WTC11 (cell line): ENCODE measurements at regions not wholly inside any gene's neighbourhood (a gene's known extent, or its start where the extent isn't known, plus 50 kb on each side); places are given as distances from the start of the nearest gene placed in this dataset.

ENCODE experiments used
- ATAC-seq: fragments of 200-7000 bp; cut with Tn5 transposase; 2 replicates; pipeline ENCODE4 v1.10.0; 2021; ENCODE audit warnings: mild to moderate bottlenecking, moderate library complexity
- CTCF ChIA-PET: fragments of 300-600 bp; sonication (Branson Sonifier 250); formaldehyde crosslinking; loops from one replicate; lab custom pipeline; 2021; ENCODE audit warnings: antibody characterized with exemption; lab: Charles Lee
- POLR2A ChIA-PET: fragments of 350-600 bp; sonication (Branson Sonifier 250); formaldehyde crosslinking; loops from one replicate; lab custom pipeline; 2021; ENCODE audit warnings: antibody characterized with exemption; lab: Charles Lee
- DNase-seq: peaks from one replicate; pipeline ENCODE4 v3.0.0; 2021; ENCODE audit warnings: low spot score
- H3K27ac Mint-ChIP-seq: 2 replicates; pipeline ENCODE4 v1.8.0; 2021; ENCODE audit warnings: mixed read lengths
- H3K27me3 Mint-ChIP-seq: 2 replicates; pipeline ENCODE4 v1.8.0; 2021; ENCODE audit warnings: low read depth, mild to moderate bottlenecking, moderate library complexity, mixed read lengths
- H3K36me3 Mint-ChIP-seq: 2 replicates; pipeline ENCODE4 v1.8.0; 2021; ENCODE audit warnings: mixed read lengths
- H3K4me1 Mint-ChIP-seq: 2 replicates; pipeline ENCODE4 v1.8.0; 2022; ENCODE audit warnings: mixed read lengths
- H3K4me3 Mint-ChIP-seq: 2 replicates; pipeline ENCODE4 v1.8.0; 2021; ENCODE audit warnings: mild to moderate bottlenecking, moderate library complexity, mixed read lengths
- H3K9me3 Mint-ChIP-seq: 2 replicates; pipeline ENCODE4 v1.8.0; 2021; ENCODE audit warnings: mixed read lengths
- AFF4 ChIP-seq: sonication (generic); formaldehyde crosslinking; IDR thresholded peaks from 2 replicates; pipeline ENCODE4 v1.8.1; 2023; ENCODE audit warnings: mild to moderate bottlenecking, missing genetic modification reagents, borderline replicate concordance
- ARID4B ChIP-seq: sonication (generic); formaldehyde crosslinking; IDR thresholded peaks from 2 replicates; pipeline ENCODE4 v1.8.0; 2023; ENCODE audit warnings: missing genetic modification reagents, mild to moderate bottlenecking, borderline replicate concordance
- CREM ChIP-seq: sonication (generic); formaldehyde crosslinking; IDR thresholded peaks from 2 replicates; pipeline ENCODE4 v1.8.1; 2022; ENCODE audit warnings: mild to moderate bottlenecking, missing genetic modification reagents, moderate library complexity
- FOXP1 ChIP-seq: sonication (generic); formaldehyde crosslinking; IDR thresholded peaks from 2 replicates; pipeline ENCODE4 v1.8.0; 2022; ENCODE audit warnings: missing genetic modification reagents, mild to moderate bottlenecking, moderate library complexity, borderline replicate concordance
- FOXP4 ChIP-seq: sonication (generic); formaldehyde crosslinking; IDR thresholded peaks from 2 replicates; pipeline ENCODE4 v1.8.0; 2022; ENCODE audit warnings: mild to moderate bottlenecking, missing genetic modification reagents
- GTF2I ChIP-seq: fragments of 250-450 bp; sonication (Bioruptor Pico); conservative IDR thresholded peaks from 2 replicates; pipeline ENCODE4 v1.4.0; 2021; ENCODE audit warnings: mild to moderate bottlenecking
- MLX ChIP-seq: sonication (generic); formaldehyde crosslinking; IDR thresholded peaks from 2 replicates; pipeline ENCODE4 v1.8.1; 2023; ENCODE audit warnings: mild to moderate bottlenecking, missing genetic modification reagents, moderate library complexity
- NR2C2 ChIP-seq: sonication (generic); formaldehyde crosslinking; IDR thresholded peaks from 2 replicates; pipeline ENCODE4 v1.8.0; 2022; ENCODE audit warnings: mild to moderate bottlenecking, missing genetic modification reagents
- PRDM15 ChIP-seq: sonication (generic); formaldehyde crosslinking; IDR thresholded peaks from 2 replicates; pipeline ENCODE4 v1.8.0; 2022; ENCODE audit warnings: missing genetic modification reagents
- SP1 ChIP-seq: sonication (generic); formaldehyde crosslinking; conservative IDR thresholded peaks from 2 replicates; pipeline ENCODE4 v1.8.1; 2022; ENCODE audit warnings: missing genetic modification reagents
- USF1 ChIP-seq: sonication (generic); formaldehyde crosslinking; IDR thresholded peaks from 2 replicates; pipeline ENCODE4 v1.8.0; 2022; ENCODE audit warnings: mild to moderate bottlenecking, missing genetic modification reagents
- USF2 ChIP-seq: sonication (generic); formaldehyde crosslinking; IDR thresholded peaks from 2 replicates; pipeline ENCODE4 v1.8.1; 2023; ENCODE audit warnings: mild to moderate bottlenecking, missing genetic modification reagents, moderate library complexity
- ZNF138 ChIP-seq: sonication (generic); formaldehyde crosslinking; conservative IDR thresholded peaks from 2 replicates; pipeline ENCODE4 v1.8.1; 2022; ENCODE audit warnings: mild to moderate bottlenecking, moderate library complexity, missing genetic modification reagents
- ZNF232 ChIP-seq: sonication (generic); formaldehyde crosslinking; IDR thresholded peaks from 2 replicates; pipeline ENCODE4 v1.8.0; 2022; ENCODE audit warnings: mild to moderate bottlenecking, missing genetic modification reagents
- ZNF396 ChIP-seq: fragments of 250-450 bp; sonication (Bioruptor Pico); IDR thresholded peaks from 2 replicates; pipeline ENCODE4 v1.8.0; 2021; ENCODE audit warnings: mild to moderate bottlenecking, moderate library complexity, borderline replicate concordance
- ZNF423 ChIP-seq: fragments of 250-450 bp; sonication (Bioruptor Pico); IDR thresholded peaks from 2 replicates; pipeline ENCODE4 v2.1.2; 2022; ENCODE audit warnings: mild to moderate bottlenecking, moderate library complexity
- ZSCAN18 ChIP-seq: fragments of 250-450 bp; sonication (Bioruptor Pico); IDR thresholded peaks from 2 replicates; pipeline ENCODE4 v2.1.2; 2022; ENCODE audit warnings: mild to moderate bottlenecking, moderate library complexity

GRCh38 chr12:115760231-115760630 is 517.3 kb downstream of the MED13L start (continued):
- TF ChIP-seq ARID4B (no peak), FOXP1 (CRISPR knock-in tag) (no peak), ZNF423 (no peak), NR2C2 (no peak), FOXP4 (no peak)
- TF ChIP-seq, all 79 proteins: peak for 0

GRCh38 chr12:115758877-115759620 is 518.4 kb downstream of the MED13L start:
- H3K4me3 Mint-ChIP-seq: no peak overlapping the region
- DNase-seq: no peak
- no peak for TF ChIP-seq ZNF232 (CRISPR knock-in tag)
- TF ChIP-seq ZSCAN18 (CRISPR knock-in tag): no peak
- no peak for TF ChIP-seq GTF2I
- no peak for TF ChIP-seq AFF4 (CRISPR knock-in tag)
- TF ChIP-seq USF2 (CRISPR knock-in tag): no peak
- no peak for TF ChIP-seq PRDM15 (CRISPR knock-in tag)
- TF ChIP-seq SP1 (CRISPR knock-in tag): no peak
- no peak for TF ChIP-seq CREM (CRISPR knock-in tag)
- no peak for TF ChIP-seq MLX (CRISPR knock-in tag)
- TF ChIP-seq ZNF138 (CRISPR knock-in tag): no peak
- TF ChIP-seq ZNF396 (CRISPR knock-in tag): no peak
- no peak for TF ChIP-seq USF1 (CRISPR knock-in tag)
- no peaks in the 10 kb centered on the region for H3K27me3 Mint-ChIP-seq
- ChIA-PET CTCF (interaction anchor here (0.6 kb wide), 1 partner anchor 564 kb away, joined by 3 read pairs; no protein-coding TSS in a partner anchor), POLR2A (no interaction called here)
- peaks cover 12% of the 10 kb centered on the region for H3K4me1 Mint-ChIP-seq
- H3K36me3 Mint-ChIP-seq: no peaks in the 10 kb centered on the region
- no peak for ATAC-seq
- H3K9me3 Mint-ChIP-seq: no peaks in the 10 kb centered on the region
- no peak overlapping the region for H3K27ac Mint-ChIP-seq
